HEK293T (cell line): ENCODE measurements at regions not wholly inside any gene's neighbourhood (a gene's known extent, or its start where the extent isn't known, plus 50 kb on each side); places are given as distances from the start of the nearest gene placed in this dataset.

Experiments
- BHLHE40 ChIP-seq: fragments of 450-650 bp; IDR thresholded peaks from 2 replicates; pipeline ENCODE4 v1.6.1; 2016; ENCODE audit warnings: mild to moderate bottlenecking, moderate library complexity, borderline replicate concordance
- CTBP1 ChIP-seq: fragments of 450-650 bp; IDR thresholded peaks from 2 replicates; pipeline ENCODE4 v1.6.1; 2016; ENCODE audit warnings: borderline replicate concordance
- ELF4 ChIP-seq: fragments of 450-650 bp; IDR thresholded peaks from 2 replicates; pipeline ENCODE4 v1.6.1; 2017; ENCODE audit warnings: antibody characterized with exemption
- FOXA1 ChIP-seq: fragments of 450-650 bp; IDR thresholded peaks from 2 replicates; pipeline ENCODE4 v1.6.1; 2016; ENCODE audit warnings: mild to moderate bottlenecking
- FOXK2 ChIP-seq: fragments of 450-650 bp; IDR thresholded peaks from 2 replicates; pipeline ENCODE4 v1.6.1; 2016; ENCODE audit warnings: mild to moderate bottlenecking
- FOXM1 ChIP-seq: fragments of 450-650 bp; IDR thresholded peaks from 2 replicates; pipeline ENCODE4 v1.6.1; 2017; ENCODE audit warnings: mild to moderate bottlenecking, borderline replicate concordance
- HDGF ChIP-seq: fragments of 450-650 bp; IDR thresholded peaks from 2 replicates; pipeline ENCODE4 v1.6.1; 2017; ENCODE audit warnings: antibody characterized with exemption, borderline replicate concordance
- LEF1 ChIP-seq: fragments of 450-650 bp; IDR thresholded peaks from 2 replicates; pipeline ENCODE4 v1.6.1; 2017; ENCODE audit warnings: mild to moderate bottlenecking, borderline replicate concordance
- PKNOX1 ChIP-seq: fragments of 450-650 bp; IDR thresholded peaks from 2 replicates; pipeline ENCODE4 v1.6.1; 2016
- SP1 ChIP-seq: fragments of 450-650 bp; IDR thresholded peaks from 2 replicates; pipeline ENCODE4 v1.6.1; 2017
- SUZ12 ChIP-seq: fragments of 450-650 bp; IDR thresholded peaks from 2 replicates; pipeline ENCODE4 v1.6.1; 2016; ENCODE audit warnings: mild to moderate bottlenecking
- TARDBP ChIP-seq: fragments of 450-650 bp; IDR thresholded peaks from 2 replicates; pipeline ENCODE4 v1.6.1; 2016
- ZNF384 ChIP-seq: fragments of 450-650 bp; IDR thresholded peaks from 2 replicates; pipeline ENCODE4 v1.6.1; 2016

GRCh38 chr2:41736105-41736567 is 311.7 kb upstream of the PKDCC start:
- no peak for TF ChIP-seq BHLHE40
- no peak for TF ChIP-seq ELF4
- no peak for TF ChIP-seq SP1
- TF ChIP-seq FOXM1: no peak
- no peak for TF ChIP-seq FOXK2
- TF ChIP-seq SUZ12: no peak
- no peak for TF ChIP-seq LEF1
- no peak for TF ChIP-seq TARDBP
- no peak for TF ChIP-seq ZNF384
- TF ChIP-seq PKNOX1: no peak
- TF ChIP-seq FOXA1: no peak
- no peak for TF ChIP-seq HDGF
- no peak for TF ChIP-seq CTBP1
